ENCODE measurements at regions not wholly inside any gene's neighbourhood (a gene's known extent, or its start where the extent isn't known, plus 50 kb on each side); places are given as distances from the start of the nearest gene placed in this dataset.

- TF ChIP-seq EZH2 (IDR thresholded peaks at IDR 0.05; ENCODE audit: insufficient read depth, poor library complexity, severe bottlenecking), result no peak
- no peak for TF ChIP-seq EZH2phosphoT487 (IDR thresholded peaks at IDR 0.05; ENCODE audit: insufficient read depth, low read depth)
These were observed 100.8 kb downstream of the PLPPR4 start for GRCh38 chr1:99365141-99365540.

Measured in GM23248 (cell line).